Liver (tissue), 7 donors: ENCODE measurements at regions not wholly inside any gene's neighbourhood (a gene's known extent, or its start where the extent isn't known, plus 50 kb on each side); places are given as distances from the start of the nearest gene placed in this dataset.

Experiments
- DNase-seq: peaks from one replicate; pipeline ENCODE4 v3.0.0-alpha.2; 2017; ENCODE audit warnings: low spot score
- H3K27ac ChIP-seq, 2 donors: one replicate each; pipeline ENCODE4 v1.7.0; 2013; ENCODE audit warnings: inconsistent platforms in 2 of 2, low read length in 2 of 2, control low read depth in 1 of 2, low read depth in 1 of 2, mild to moderate bottlenecking in 1 of 2
- H3K27me3 ChIP-seq, 4 donors: one replicate each; pipeline versions ENCODE4 v1.6.1 to v1.7.0; 2013; ENCODE audit warnings: low read length in 3 of 4, inconsistent platforms in 1 of 4, mild to moderate bottlenecking in 1 of 4, moderate library complexity in 1 of 4; ENCODE audit not compliant: control insufficient read depth in 4 of 4, insufficient read depth in 4 of 4
- H3K36me3 ChIP-seq, 4 donors: one replicate each; pipeline versions ENCODE4 v1.6.1 to v1.7.0; 2013; ENCODE audit warnings: low read length in 3 of 4, mild to moderate bottlenecking in 3 of 4, low read depth in 1 of 4, moderate library complexity in 1 of 4; ENCODE audit not compliant: control insufficient read depth in 4 of 4, insufficient read depth in 3 of 4
- H3K4me1 ChIP-seq, 4 donors: one replicate each; pipeline versions ENCODE4 v1.6.1 to v1.7.0; 2013; ENCODE audit warnings: low read length in 3 of 4, mild to moderate bottlenecking in 3 of 4, moderate library complexity in 1 of 4; ENCODE audit not compliant: control insufficient read depth in 4 of 4, insufficient read depth in 4 of 4
- H3K4me3 ChIP-seq, 3 donors: one replicate each; pipeline versions ENCODE4 v1.6.1 to v1.7.0; 2013; ENCODE audit warnings: low read length in 3 of 3, control low read depth in 1 of 3, low read depth in 1 of 3, mild to moderate bottlenecking in 1 of 3
- H3K9ac ChIP-seq, 2 donors: one replicate each; pipeline ENCODE4 v1.7.0; 2013; ENCODE audit warnings: low read length in 2 of 2, mild to moderate bottlenecking in 2 of 2, moderate library complexity in 2 of 2, control low read depth in 1 of 2, low read depth in 1 of 2
- H3K9me3 ChIP-seq, 4 donors: one replicate each; pipeline versions ENCODE4 v1.6.1 to v1.7.0; 2013; ENCODE audit warnings: low read length in 3 of 4; ENCODE audit not compliant: control insufficient read depth in 4 of 4
- EGR1 ChIP-seq, 2 donors: IDR thresholded peaks; 2 replicates each; pipeline ENCODE4 v1.6.1; 2016 to 2018; ENCODE audit warnings: antibody characterized with exemption in 2 of 2, low read depth in 2 of 2
- FOXA1 ChIP-seq: IDR thresholded peaks from 2 replicates; pipeline ENCODE4 v1.6.1; 2016; ENCODE audit warnings: antibody characterized with exemption
- FOXA2 ChIP-seq: IDR thresholded peaks from 2 replicates; pipeline ENCODE4 v1.6.1; 2016; ENCODE audit warnings: antibody characterized with exemption
- GABPA ChIP-seq, 2 donors: IDR thresholded peaks in 1 of 2; conservative IDR thresholded peaks in 1 of 2; 2 replicates each; pipeline ENCODE4 v1.6.1; 2016; ENCODE audit warnings: antibody characterized with exemption in 2 of 2, mild to moderate bottlenecking in 1 of 2, moderate library complexity in 1 of 2
- HNF4A ChIP-seq, 2 donors: conservative IDR thresholded peaks; 2 replicates each; pipeline ENCODE4 v1.6.1; 2016; ENCODE audit warnings: antibody characterized with exemption in 2 of 2, mild to moderate bottlenecking in 2 of 2
- HNF4G ChIP-seq: IDR thresholded peaks from 2 replicates; pipeline ENCODE4 v1.6.1; 2016; ENCODE audit warnings: antibody characterized with exemption
- JUND ChIP-seq, 2 donors: IDR thresholded peaks; 2 replicates each; pipeline ENCODE4 v1.6.1; 2016; ENCODE audit warnings: antibody characterized with exemption in 2 of 2
- NR2F2 ChIP-seq: IDR thresholded peaks from 2 replicates; pipeline ENCODE4 v1.6.1; 2016; ENCODE audit warnings: antibody characterized with exemption
- RAD21 ChIP-seq, 2 donors: IDR thresholded peaks; 2 replicates each; pipeline ENCODE4 v1.6.1; 2016; ENCODE audit warnings: antibody characterized with exemption in 2 of 2, mild to moderate bottlenecking in 2 of 2
- RXRA ChIP-seq, 2 donors: IDR thresholded peaks; 2 replicates each; pipeline ENCODE4 v1.6.1; 2017 to 2018; ENCODE audit warnings: antibody characterized with exemption in 2 of 2, mild to moderate bottlenecking in 1 of 2
- SP1 ChIP-seq: IDR thresholded peaks from 2 replicates; pipeline ENCODE4 v1.6.1; 2018; ENCODE audit warnings: antibody characterized with exemption, mild to moderate bottlenecking
- TAF1 ChIP-seq: conservative IDR thresholded peaks from 2 replicates; pipeline ENCODE4 v1.6.1; 2016; ENCODE audit warnings: antibody characterized with exemption, mild to moderate bottlenecking
- YY1 ChIP-seq: IDR thresholded peaks from 2 replicates; pipeline ENCODE4 v1.6.1; 2016; ENCODE audit warnings: antibody characterized with exemption, mild to moderate bottlenecking
- TF ChIP-seq, protein P1 (sequence below): IDR thresholded peaks from 2 replicates; pipeline ENCODE4 v1.6.1; 2016; ENCODE audit warnings: antibody characterized with exemption
- TF ChIP-seq, protein P2 (sequence below): IDR thresholded peaks from 2 replicates; pipeline ENCODE4 v1.6.1; 2016; ENCODE audit warnings: antibody characterized with exemption
- TF ChIP-seq, protein P3 (sequence below): fragments of 150-350 bp; IDR thresholded peaks from 2 replicates; pipeline ENCODE4 v1.5.1; 2017; ENCODE audit warnings: improper control_type of control experiment, low read depth, low read length; ENCODE audit not compliant: missing input control
- TF ChIP-seq, protein P4 (sequence below): IDR thresholded peaks from 2 replicates; pipeline ENCODE4 v1.6.1; 2016; ENCODE audit warnings: antibody characterized with exemption, mild to moderate bottlenecking
- TF ChIP-seq, protein P5 (sequence below): IDR thresholded peaks from 2 replicates; pipeline ENCODE4 v1.6.1; 2016; ENCODE audit warnings: antibody characterized with exemption
- donor health status: healthy.
- donor health status: healthy.
- donor health status: healthy.
- donor health status: healthy.

DNA sequence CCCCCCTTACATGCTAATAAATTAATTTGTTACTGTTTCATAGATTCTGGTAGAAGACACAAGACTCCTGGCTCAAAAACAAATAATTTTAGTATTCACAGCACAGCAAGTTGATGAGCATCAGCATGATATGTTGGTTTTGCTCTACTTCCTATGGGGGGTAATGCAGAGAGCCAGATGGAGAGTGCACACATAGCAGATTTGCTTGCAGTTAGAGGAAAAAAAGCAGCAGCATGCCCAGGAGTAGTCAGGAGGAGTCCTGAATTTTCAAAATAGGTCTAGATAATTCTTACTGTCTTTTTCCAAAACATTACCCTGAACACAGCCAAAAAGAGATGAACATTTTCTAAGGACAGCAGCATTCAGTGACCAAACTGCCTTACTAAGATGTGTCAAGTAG, 261.3 kb downstream of the COX7C start:
- Histone ChIP-seq H3K27ac (no peak overlapping the region), H3K27me3 (peaks cover 0 to 2% (median 0%) of the 10 kb centered on the region in 4 donors), H3K9ac (no peak overlapping the region), H3K9me3 (no peaks in the 10 kb centered on the region), H3K4me3 (no peak overlapping the region), H3K4me1 (no peaks in the 10 kb centered on the region), H3K36me3 (no peaks in the 10 kb centered on the region)
- TF ChIP-seq HNF4G: no peak
- no peak for TF ChIP-seq JUND (IDR thresholded peaks at IDR 0.05)
- TF ChIP-seq FOXA2: no peak
- TF ChIP-seq GABPA (IDR thresholded peaks at IDR 0.05 in 1 of 2, conservative IDR thresholded peaks at IDR 0.05 in 1 of 2): no peak
- TF ChIP-seq SP1: no peak
- TF ChIP-seq EGR1 (IDR thresholded peaks at IDR 0.05; ENCODE audit: low read depth in 2 of 2): no peak
- no peak for TF ChIP-seq FOXA1
- no peak for TF ChIP-seq TAF1
- no peak for TF ChIP-seq HNF4A (conservative IDR thresholded peaks at IDR 0.05)
- TF ChIP-seq, protein P1, sequence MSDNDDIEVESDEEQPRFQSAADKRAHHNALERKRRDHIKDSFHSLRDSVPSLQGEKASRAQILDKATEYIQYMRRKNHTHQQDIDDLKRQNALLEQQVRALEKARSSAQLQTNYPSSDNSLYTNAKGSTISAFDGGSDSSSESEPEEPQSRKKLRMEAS: no peak
- TF ChIP-seq YY1: no peak
- TF ChIP-seq NR2F2: no peak
- TF ChIP-seq RAD21 (IDR thresholded peaks at IDR 0.05): no peak
- TF ChIP-seq, protein P2, sequence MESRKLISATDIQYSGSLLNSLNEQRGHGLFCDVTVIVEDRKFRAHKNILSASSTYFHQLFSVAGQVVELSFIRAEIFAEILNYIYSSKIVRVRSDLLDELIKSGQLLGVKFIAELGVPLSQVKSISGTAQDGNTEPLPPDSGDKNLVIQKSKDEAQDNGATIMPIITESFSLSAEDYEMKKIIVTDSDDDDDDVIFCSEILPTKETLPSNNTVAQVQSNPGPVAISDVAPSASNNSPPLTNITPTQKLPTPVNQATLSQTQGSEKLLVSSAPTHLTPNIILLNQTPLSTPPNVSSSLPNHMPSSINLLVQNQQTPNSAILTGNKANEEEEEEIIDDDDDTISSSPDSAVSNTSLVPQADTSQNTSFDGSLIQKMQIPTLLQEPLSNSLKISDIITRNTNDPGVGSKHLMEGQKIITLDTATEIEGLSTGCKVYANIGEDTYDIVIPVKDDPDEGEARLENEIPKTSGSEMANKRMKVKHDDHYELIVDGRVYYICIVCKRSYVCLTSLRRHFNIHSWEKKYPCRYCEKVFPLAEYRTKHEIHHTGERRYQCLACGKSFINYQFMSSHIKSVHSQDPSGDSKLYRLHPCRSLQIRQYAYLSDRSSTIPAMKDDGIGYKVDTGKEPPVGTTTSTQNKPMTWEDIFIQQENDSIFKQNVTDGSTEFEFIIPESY: no peak
- TF ChIP-seq RXRA (IDR thresholded peaks at IDR 0.05): no peak
- TF ChIP-seq, protein P3, sequence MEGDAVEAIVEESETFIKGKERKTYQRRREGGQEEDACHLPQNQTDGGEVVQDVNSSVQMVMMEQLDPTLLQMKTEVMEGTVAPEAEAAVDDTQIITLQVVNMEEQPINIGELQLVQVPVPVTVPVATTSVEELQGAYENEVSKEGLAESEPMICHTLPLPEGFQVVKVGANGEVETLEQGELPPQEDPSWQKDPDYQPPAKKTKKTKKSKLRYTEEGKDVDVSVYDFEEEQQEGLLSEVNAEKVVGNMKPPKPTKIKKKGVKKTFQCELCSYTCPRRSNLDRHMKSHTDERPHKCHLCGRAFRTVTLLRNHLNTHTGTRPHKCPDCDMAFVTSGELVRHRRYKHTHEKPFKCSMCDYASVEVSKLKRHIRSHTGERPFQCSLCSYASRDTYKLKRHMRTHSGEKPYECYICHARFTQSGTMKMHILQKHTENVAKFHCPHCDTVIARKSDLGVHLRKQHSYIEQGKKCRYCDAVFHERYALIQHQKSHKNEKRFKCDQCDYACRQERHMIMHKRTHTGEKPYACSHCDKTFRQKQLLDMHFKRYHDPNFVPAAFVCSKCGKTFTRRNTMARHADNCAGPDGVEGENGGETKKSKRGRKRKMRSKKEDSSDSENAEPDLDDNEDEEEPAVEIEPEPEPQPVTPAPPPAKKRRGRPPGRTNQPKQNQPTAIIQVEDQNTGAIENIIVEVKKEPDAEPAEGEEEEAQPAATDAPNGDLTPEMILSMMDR: no peak
- TF ChIP-seq, protein P4, sequence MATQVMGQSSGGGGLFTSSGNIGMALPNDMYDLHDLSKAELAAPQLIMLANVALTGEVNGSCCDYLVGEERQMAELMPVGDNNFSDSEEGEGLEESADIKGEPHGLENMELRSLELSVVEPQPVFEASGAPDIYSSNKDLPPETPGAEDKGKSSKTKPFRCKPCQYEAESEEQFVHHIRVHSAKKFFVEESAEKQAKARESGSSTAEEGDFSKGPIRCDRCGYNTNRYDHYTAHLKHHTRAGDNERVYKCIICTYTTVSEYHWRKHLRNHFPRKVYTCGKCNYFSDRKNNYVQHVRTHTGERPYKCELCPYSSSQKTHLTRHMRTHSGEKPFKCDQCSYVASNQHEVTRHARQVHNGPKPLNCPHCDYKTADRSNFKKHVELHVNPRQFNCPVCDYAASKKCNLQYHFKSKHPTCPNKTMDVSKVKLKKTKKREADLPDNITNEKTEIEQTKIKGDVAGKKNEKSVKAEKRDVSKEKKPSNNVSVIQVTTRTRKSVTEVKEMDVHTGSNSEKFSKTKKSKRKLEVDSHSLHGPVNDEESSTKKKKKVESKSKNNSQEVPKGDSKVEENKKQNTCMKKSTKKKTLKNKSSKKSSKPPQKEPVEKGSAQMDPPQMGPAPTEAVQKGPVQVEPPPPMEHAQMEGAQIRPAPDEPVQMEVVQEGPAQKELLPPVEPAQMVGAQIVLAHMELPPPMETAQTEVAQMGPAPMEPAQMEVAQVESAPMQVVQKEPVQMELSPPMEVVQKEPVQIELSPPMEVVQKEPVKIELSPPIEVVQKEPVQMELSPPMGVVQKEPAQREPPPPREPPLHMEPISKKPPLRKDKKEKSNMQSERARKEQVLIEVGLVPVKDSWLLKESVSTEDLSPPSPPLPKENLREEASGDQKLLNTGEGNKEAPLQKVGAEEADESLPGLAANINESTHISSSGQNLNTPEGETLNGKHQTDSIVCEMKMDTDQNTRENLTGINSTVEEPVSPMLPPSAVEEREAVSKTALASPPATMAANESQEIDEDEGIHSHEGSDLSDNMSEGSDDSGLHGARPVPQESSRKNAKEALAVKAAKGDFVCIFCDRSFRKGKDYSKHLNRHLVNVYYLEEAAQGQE: no peak
- TF ChIP-seq, protein P5, sequence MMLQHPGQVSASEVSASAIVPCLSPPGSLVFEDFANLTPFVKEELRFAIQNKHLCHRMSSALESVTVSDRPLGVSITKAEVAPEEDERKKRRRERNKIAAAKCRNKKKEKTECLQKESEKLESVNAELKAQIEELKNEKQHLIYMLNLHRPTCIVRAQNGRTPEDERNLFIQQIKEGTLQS: no peak
- no peak for DNase-seq
